ENCODE measurements at regions not wholly inside any gene's neighbourhood (a gene's known extent, or its start where the extent isn't known, plus 50 kb on each side); places are given as distances from the start of the nearest gene placed in this dataset.
"Not testable (repeated sequence)": the region's sequence is repeated elsewhere in the genome, so short reads cannot be mapped to it uniquely, and the experiment has no call there.

- ChIA-PET CTCF (no interaction called here), POLR2A (no interaction called here)
- H3K27me3 Mint-ChIP-seq = peaks cover 2% of the 10 kb centered on the region
- H3K9me3 Mint-ChIP-seq (ENCODE audit: low read depth) = no peaks in the 10 kb centered on the region
- no peaks in the 10 kb centered on the region for H3K4me1 Mint-ChIP-seq
- no peak for ATAC-seq
- DNase-seq = no peak
- intact Hi-C loops (cut with DNase I, micrococcal nuclease) = no loop called here
- H3K27ac Mint-ChIP-seq = no peak overlapping the region
- H3K36me3 Mint-ChIP-seq (ENCODE audit: low read depth) = no peaks in the 10 kb centered on the region
- no peak overlapping the region for H3K4me3 Mint-ChIP-seq
These were observed 64.7 kb upstream of the ATRNL1 start for GRCh38 chr10:115028419-115028818.

- DNase-seq = no peak
- intact Hi-C loops (cut with DNase I, micrococcal nuclease) = no loop called here
- H3K4me3 Mint-ChIP-seq = no peak overlapping the region
- no peaks in the 10 kb centered on the region for H3K9me3 Mint-ChIP-seq (ENCODE audit: low read depth)
- H3K4me1 Mint-ChIP-seq = no peaks in the 10 kb centered on the region
- peaks cover 1% of the 10 kb centered on the region for H3K27me3 Mint-ChIP-seq
- ChIA-PET CTCF (interaction anchor here (0.9 kb wide), 1 partner anchor 9 kb away, joined by 3 read pairs; no protein-coding TSS in a partner anchor), POLR2A (no interaction called here)
- H3K36me3 Mint-ChIP-seq (ENCODE audit: low read depth) = no peaks in the 10 kb centered on the region
- no peak overlapping the region for H3K27ac Mint-ChIP-seq
- ATAC-seq = no peak
These were observed 63.5 kb upstream of the ATRNL1 start for GRCh38 chr10:115029452-115030375.

GRCh38 chr10:115030483-115031200 is 62.5 kb upstream of the ATRNL1 start:
- ChIA-PET POLR2A (no interaction called here), CTCF (interaction anchor here (0.9 kb wide), 1 partner anchor 10 kb away, joined by 3 read pairs; no protein-coding TSS in a partner anchor)
- no peak for ATAC-seq
- H3K4me1 Mint-ChIP-seq = no peaks in the 10 kb centered on the region
- intact Hi-C loops (cut with DNase I, micrococcal nuclease) = no loop called here
- H3K9me3 Mint-ChIP-seq (ENCODE audit: low read depth) = no peaks in the 10 kb centered on the region
- no peak overlapping the region for H3K27ac Mint-ChIP-seq
- no peak overlapping the region for H3K4me3 Mint-ChIP-seq
- no peak for DNase-seq
- H3K27me3 Mint-ChIP-seq = peaks cover 5% of the 10 kb centered on the region
- H3K36me3 Mint-ChIP-seq (ENCODE audit: low read depth) = no peaks in the 10 kb centered on the region

GRCh38 chr10:115033898-115034297 is 59.3 kb upstream of the ATRNL1 start:
- ATAC-seq (no peak), DNase-seq (no peak)
- Mint-ChIP-seq H3K36me3 (ENCODE audit: low read depth) (no peaks in the 10 kb centered on the region), H3K9me3 (ENCODE audit: low read depth) (no peaks in the 10 kb centered on the region), H3K4me1 (no peaks in the 10 kb centered on the region), H3K27ac (no peak overlapping the region), H3K4me3 (no peak overlapping the region), H3K27me3 (peaks cover 5% of the 10 kb centered on the region)
- CTCF ChIA-PET = no interaction called here
- intact Hi-C loops (cut with DNase I, micrococcal nuclease) = no loop called here
- POLR2A ChIA-PET = no interaction called here

GRCh38 chr10:115039781-115040180 is 53.4 kb upstream of the ATRNL1 start:
- H3K4me3 Mint-ChIP-seq; DNase-seq; CTCF ChIA-PET; H3K4me1 Mint-ChIP-seq; H3K27ac Mint-ChIP-seq; intact Hi-C loops (cut with DNase I, micrococcal nuclease); ATAC-seq; H3K36me3 Mint-ChIP-seq (ENCODE audit: low read depth); H3K9me3 Mint-ChIP-seq (ENCODE audit: low read depth); POLR2A ChIA-PET; H3K27me3 Mint-ChIP-seq: not testable (repeated sequence)

Measured in activated CD4-positive, alpha-beta T cell treated with anti-CD3 and anti-CD28 coated beads for 36 hours (primary cell).